Heart left ventricle (tissue), 16 donors: ENCODE measurements at regions not wholly inside any gene's neighbourhood (a gene's known extent, or its start where the extent isn't known, plus 50 kb on each side); places are given as distances from the start of the nearest gene placed in this dataset.

ENCODE experiments used
- ATAC-seq, 4 donors: fragments of 200-7000 bp; cut with Tn5 transposase; one replicate each; pipeline ENCODE4 v1.9.1; 2020 to 2022; ENCODE audit warnings: moderate library complexity in 4 of 4, mild to moderate bottlenecking in 3 of 4, moderate number of reproducible peaks in 1 of 4
- DNase-seq, 5 donors: peaks; one replicate each; pipeline ENCODE4 v3.0.0-alpha.2; 2020
- H3K27ac ChIP-seq, 12 donors: fragments of 200-600 bp; sonication (generic) in 4 of 12; one replicate each; pipeline versions ENCODE4 v1.5.0 to v1.8.0; 2016 to 2022; ENCODE audit warnings: mild to moderate bottlenecking in 2 of 12
- H3K27me3 ChIP-seq, 9 donors: fragments of 200-600 bp; sonication (generic) in 2 of 9; one replicate each; pipeline versions ENCODE4 v1.5.1 to v1.8.0; 2016 to 2022; ENCODE audit warnings: mild to moderate bottlenecking in 3 of 9
- H3K36me3 ChIP-seq, 9 donors: fragments of 200-600 bp; sonication (generic) in 2 of 9; one replicate each; pipeline versions ENCODE4 v1.5.0 to v1.8.0; 2018 to 2022; ENCODE audit warnings: mild to moderate bottlenecking in 2 of 9
- H3K4me1 ChIP-seq, 12 donors: fragments of 200-600 bp; sonication (generic) in 4 of 12; one replicate each; pipeline versions ENCODE4 v1.5.0 to v1.8.0; 2016 to 2022; ENCODE audit warnings: mild to moderate bottlenecking in 3 of 12
- H3K4me3 ChIP-seq, 12 donors: fragments of 200-600 bp; sonication (generic) in 4 of 12; one replicate each; pipeline versions ENCODE4 v1.5.0 to v1.8.0; 2017 to 2022; ENCODE audit warnings: mild to moderate bottlenecking in 9 of 12, moderate library complexity in 4 of 12
- H3K9me3 ChIP-seq, 12 donors: fragments of 200-600 bp; sonication (generic) in 4 of 12; one replicate each; pipeline versions ENCODE4 v1.5.0 to v1.8.0; 2016 to 2022; ENCODE audit warnings: mild to moderate bottlenecking in 1 of 12
- POLR2A ChIP-seq, 2 donors: fragments of 450-650 bp; IDR thresholded peaks; one replicate each; pipeline ENCODE4 v1.6.1; 2017; ENCODE audit warnings: antibody characterized with exemption in 2 of 2, mild to moderate bottlenecking in 2 of 2, moderate library complexity in 2 of 2
- WGBS, 4 donors: extraction: QIAGEN DNeasy Blood & Tissue Kit in 2 of 4; methylation state at CpG; one replicate each; pipeline versions ENCODE4 v1.1.5 to v1.1.7; 2013 to 2018; 5-methylcytosine and 5-hydroxymethylcytosine counted together
- intact Hi-C, 10 donors: fragments of 100-400 bp; cut with DNase I; formaldehyde crosslinking; loops; one replicate each; pipeline versions ENCODE4 v1.11.1 to v1.14.2; 2022
- TF ChIP-seq, protein P1 (sequence below), 12 donors: fragments of 200-600 bp; sonication (generic) in 4 of 12; IDR thresholded peaks; one replicate each; pipeline versions ENCODE4 v1.5.0 to v1.8.0; 2018 to 2022; ENCODE audit warnings: antibody characterized with exemption in 12 of 12, mild to moderate bottlenecking in 5 of 12
- donor health status: ischemic (EF 13 %, LVEDD 7.1; RV severe dilation, severe dysfunction).
- donor health status: healthy with polysubstance abuse.
- donor health status: DM: no; HTN: yes; CAD: no.
- donor health status: DM: no; HTN: no; CAD: no.
- donor health status: ischemic (EF 25% LVEDD 6.9; RV normal size, moderate dysfunction).
- donor health status: ischemic (EF 25% LVEDD 5.7; RV mildly dilated, moderate dysfunction).
- donor health status: healthy.
- donor health status: DM: yes; HTN: yes; CAD: no.
- donor health status: ischemic (EF 35%, LVEDD 5.7; RV mildly dilated, moderate dysfunction).
- donor health status: nonischemic (EF 11% LVEDD 7.7; RV severe dilation, severe dysfunction).
- donor health status: DM: yes; HTN: yes; CAD: no.
- donor health status: PGD.
- donor health status: ischemic (EF 29% LVEDD 5.4; RV normal size, mild dysfunction).
- donor health status: nonischemic (EF 23%, LVEDD 6.1; RV moderate dilation, normal function).

DNA sequence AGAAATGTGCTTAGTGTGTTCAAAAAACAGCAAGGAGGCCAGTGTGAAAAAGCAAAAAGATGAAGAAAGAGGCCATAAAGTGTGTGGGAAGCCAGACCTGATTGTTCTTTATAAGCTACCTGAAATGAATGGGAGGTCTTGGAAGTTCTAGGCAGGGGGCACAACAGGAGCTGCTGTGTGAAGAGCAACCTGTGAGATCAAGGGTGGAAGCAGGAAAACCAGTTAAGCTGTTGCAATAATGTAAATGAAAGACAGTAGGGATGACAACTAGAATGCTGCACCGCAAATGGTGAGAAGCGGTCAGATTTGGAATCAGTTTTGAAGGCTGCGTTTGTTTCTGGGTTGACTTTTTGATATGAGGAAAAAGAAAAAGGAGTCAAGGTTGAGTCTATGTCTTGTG is 123.5 kb downstream of the TMEM144 start:
- Histone ChIP-seq H3K9me3 (no peaks in the 10 kb centered on the region), H3K4me1 (no peaks in the 10 kb centered on the region), H3K4me3 (no peak overlapping the region), H3K27ac (no peak overlapping the region), H3K27me3 (no peaks in the 10 kb centered on the region), H3K36me3 (no peaks in the 10 kb centered on the region)
- no peak for DNase-seq
- no peak for ATAC-seq
- no peak for TF ChIP-seq POLR2A (IDR thresholded peaks at IDR 0.05)
- TF ChIP-seq, protein P1, sequence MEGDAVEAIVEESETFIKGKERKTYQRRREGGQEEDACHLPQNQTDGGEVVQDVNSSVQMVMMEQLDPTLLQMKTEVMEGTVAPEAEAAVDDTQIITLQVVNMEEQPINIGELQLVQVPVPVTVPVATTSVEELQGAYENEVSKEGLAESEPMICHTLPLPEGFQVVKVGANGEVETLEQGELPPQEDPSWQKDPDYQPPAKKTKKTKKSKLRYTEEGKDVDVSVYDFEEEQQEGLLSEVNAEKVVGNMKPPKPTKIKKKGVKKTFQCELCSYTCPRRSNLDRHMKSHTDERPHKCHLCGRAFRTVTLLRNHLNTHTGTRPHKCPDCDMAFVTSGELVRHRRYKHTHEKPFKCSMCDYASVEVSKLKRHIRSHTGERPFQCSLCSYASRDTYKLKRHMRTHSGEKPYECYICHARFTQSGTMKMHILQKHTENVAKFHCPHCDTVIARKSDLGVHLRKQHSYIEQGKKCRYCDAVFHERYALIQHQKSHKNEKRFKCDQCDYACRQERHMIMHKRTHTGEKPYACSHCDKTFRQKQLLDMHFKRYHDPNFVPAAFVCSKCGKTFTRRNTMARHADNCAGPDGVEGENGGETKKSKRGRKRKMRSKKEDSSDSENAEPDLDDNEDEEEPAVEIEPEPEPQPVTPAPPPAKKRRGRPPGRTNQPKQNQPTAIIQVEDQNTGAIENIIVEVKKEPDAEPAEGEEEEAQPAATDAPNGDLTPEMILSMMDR (IDR thresholded peaks at IDR 0.05) = no peak
- 70 to 86% (median 77%) methylated on average over 3 of the region's 3 CpGs for WGBS, 4 donors
- intact Hi-C loops = no loop called here

DNA sequence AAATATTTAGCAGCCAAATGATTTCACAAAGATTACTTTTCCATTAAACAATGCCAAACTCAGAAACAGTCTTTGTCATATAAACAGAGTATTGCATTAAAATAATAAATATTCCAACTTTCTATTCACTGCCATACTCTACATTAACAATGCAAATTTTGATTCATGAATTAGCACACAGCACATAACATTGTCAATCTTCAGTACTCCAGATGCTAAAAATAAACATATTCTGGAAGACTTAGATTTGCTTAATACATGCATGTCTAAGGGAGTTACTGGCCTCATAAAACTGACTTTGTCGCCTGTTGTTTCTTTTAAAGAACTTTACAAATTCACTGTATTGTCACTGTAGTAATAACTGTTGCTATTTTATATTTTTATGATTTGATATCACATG is 131.6 kb downstream of the TMEM144 start:
- WGBS, 4 donors = 93 to 99% (median 93%) methylated on average over 1 of the region's 1 CpG
- intact Hi-C loops = no loop called here
- no peak for ATAC-seq

DNA sequence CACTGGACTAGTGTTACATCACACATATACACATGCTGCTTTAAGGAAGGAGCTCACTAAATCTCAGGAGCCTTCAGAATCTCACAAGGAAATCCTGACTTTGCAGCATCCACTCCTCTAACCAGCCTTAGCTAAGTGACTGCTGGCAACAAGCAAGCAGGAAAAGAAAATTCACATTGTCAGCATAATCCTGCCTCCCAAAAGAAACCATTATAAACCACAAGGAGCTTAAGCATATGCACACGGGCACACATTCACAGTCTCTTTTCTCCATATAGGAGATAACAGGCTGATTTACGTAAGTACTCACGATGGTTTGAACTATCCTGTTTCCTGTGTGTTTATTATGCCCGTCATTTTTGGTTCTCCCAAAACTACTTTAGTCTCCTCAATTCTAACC is 136.3 kb downstream of the TMEM144 start:
- TF ChIP-seq, protein P1 (IDR thresholded peaks at IDR 0.05) = no peak
- no peak for TF ChIP-seq POLR2A (IDR thresholded peaks at IDR 0.05)
- ATAC-seq = no peak
- DNase-seq = no peak
- WGBS, 4 donors = 65 to 78% (median 71%) methylated on average over 4 of the region's 4 CpGs
- no peaks in the 10 kb centered on the region for H3K36me3 ChIP-seq
- no peaks in the 10 kb centered on the region for H3K9me3 ChIP-seq
- peaks cover 0 to 1% (median 0%) of the 10 kb centered on the region in 9 donors for H3K27me3 ChIP-seq
- no peak overlapping the region for H3K27ac ChIP-seq
- intact Hi-C loops = no loop called here
- H3K4me1 ChIP-seq = no peaks in the 10 kb centered on the region
- H3K4me3 ChIP-seq = no peak overlapping the region

More for the DNA sequence above, 131.6 kb downstream of the TMEM144 start:
- no peaks in the 10 kb centered on the region for H3K9me3 ChIP-seq
- H3K4me1 ChIP-seq = no peaks in the 10 kb centered on the region
- no peaks in the 10 kb centered on the region for H3K36me3 ChIP-seq
- no peak overlapping the region for H3K27ac ChIP-seq
- no peaks in the 10 kb centered on the region for H3K27me3 ChIP-seq
- TF ChIP-seq POLR2A (IDR thresholded peaks at IDR 0.05) = no peak
- no peak overlapping the region for H3K4me3 ChIP-seq
- DNase-seq = no peak

DNA sequence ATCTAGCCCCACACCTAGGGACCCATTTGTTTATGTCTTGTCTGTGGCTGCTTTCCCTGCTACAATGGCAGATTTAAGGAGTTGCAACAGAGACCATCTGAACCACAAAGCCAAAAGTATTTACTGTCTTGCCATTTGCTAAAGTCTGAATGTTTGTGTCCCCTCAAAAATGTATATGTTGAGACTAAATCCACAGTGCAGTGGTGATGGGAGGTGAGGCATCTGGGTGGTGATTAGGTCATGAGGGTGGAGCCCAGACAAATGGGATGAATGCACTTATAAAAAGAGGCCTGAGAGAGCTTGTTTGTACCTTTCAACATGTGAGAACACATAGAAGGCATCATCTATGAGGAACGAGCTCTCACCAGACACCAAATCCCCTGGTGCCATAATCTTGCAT is 137.3 kb downstream of the TMEM144 start:
- WGBS, 4 donors = 67 to 73% (median 72%) methylated on average over 1 of the region's 1 CpG
- DNase-seq = no peak
- intact Hi-C loops = no loop called here

DNA sequence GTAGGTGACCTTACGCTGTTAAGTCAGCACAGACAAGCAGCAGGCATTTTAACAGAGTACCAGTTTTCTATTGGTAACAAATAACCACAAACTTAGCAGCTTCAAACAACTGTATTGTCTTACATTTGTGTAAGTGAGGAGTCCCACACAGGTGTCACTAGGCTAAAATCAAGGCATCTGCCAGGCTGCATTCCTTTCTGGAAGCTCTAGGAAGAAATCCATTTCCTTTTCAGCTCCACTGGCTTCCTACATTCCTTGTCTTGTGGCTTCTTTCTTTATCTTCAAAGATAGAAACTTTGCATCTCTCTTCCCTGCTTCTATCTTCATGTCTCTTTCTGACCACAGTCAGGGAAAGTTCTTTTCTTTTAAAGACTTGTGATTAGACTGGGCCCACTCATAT is 139.9 kb downstream of the TMEM144 start:
- Histone ChIP-seq H3K27me3 (peaks cover 0 to 8% (median 0%) of the 10 kb centered on the region in 9 donors), H3K9me3 (no peaks in the 10 kb centered on the region), H3K27ac (no peak overlapping the region), H3K4me3 (no peak overlapping the region), H3K36me3 (no peaks in the 10 kb centered on the region), H3K4me1 (no peaks in the 10 kb centered on the region)
- DNase-seq = no peak
- ATAC-seq = no peak
- 83 to 88% (median 85%) methylated on average over 1 of the region's 1 CpG for WGBS, 4 donors
- TF ChIP-seq, protein P1 (IDR thresholded peaks at IDR 0.05) = no peak
- no peak for TF ChIP-seq POLR2A (IDR thresholded peaks at IDR 0.05)
- intact Hi-C loops = no loop called here

More for the DNA sequence above, 137.3 kb downstream of the TMEM144 start:
- H3K4me1 ChIP-seq = no peaks in the 10 kb centered on the region
- TF ChIP-seq, protein P1 (IDR thresholded peaks at IDR 0.05) = no peak
- no peak for TF ChIP-seq POLR2A (IDR thresholded peaks at IDR 0.05)
- no peak overlapping the region for H3K4me3 ChIP-seq
- no peak for ATAC-seq
- H3K9me3 ChIP-seq = no peaks in the 10 kb centered on the region
- H3K27ac ChIP-seq = no peak overlapping the region
- H3K27me3 ChIP-seq = peaks cover 0 to 8% (median 0%) of the 10 kb centered on the region in 9 donors
- no peaks in the 10 kb centered on the region for H3K36me3 ChIP-seq
